Lung (tissue), 11 donors: ENCODE measurements at regions not wholly inside any gene's neighbourhood (a gene's known extent, or its start where the extent isn't known, plus 50 kb on each side); places are given as distances from the start of the nearest gene placed in this dataset.

ENCODE experiments used
- ATAC-seq: fragments of 200-7000 bp; cut with Tn5 transposase; one replicate; pipeline ENCODE4 v1.9.1; 2020; ENCODE audit warnings: moderate number of reproducible peaks; ENCODE audit not compliant: insufficient read depth, low FRiP score
- DNase-seq, 3 donors: peaks; one replicate each; pipeline ENCODE4 v3.0.0-alpha.2; 2013 to 2017
- H3K27ac ChIP-seq, 2 donors: one replicate each; pipeline ENCODE4 v1.5.1; 2013; ENCODE audit warnings: mild to moderate bottlenecking in 2 of 2, moderate library complexity in 2 of 2, control low read depth in 1 of 2, inconsistent platforms in 1 of 2, low read depth in 1 of 2, low read length in 1 of 2
- H3K27me3 ChIP-seq, 3 donors: one replicate each; pipeline ENCODE4 v1.5.1; 2013; ENCODE audit warnings: low read length in 2 of 3; ENCODE audit not compliant: control insufficient read depth in 3 of 3, insufficient read depth in 3 of 3
- H3K36me3 ChIP-seq, 4 donors: one replicate each; pipeline ENCODE4 v1.5.1; 2013; ENCODE audit warnings: low read length in 4 of 4, mild to moderate bottlenecking in 1 of 4, moderate library complexity in 1 of 4; ENCODE audit not compliant: control insufficient read depth in 4 of 4, insufficient read depth in 4 of 4
- H3K4me1 ChIP-seq, 5 donors: one replicate each; pipeline ENCODE4 v1.5.1; 2013; ENCODE audit warnings: low read length in 5 of 5, mild to moderate bottlenecking in 2 of 5, moderate library complexity in 1 of 5; ENCODE audit not compliant: control insufficient read depth in 5 of 5, insufficient read depth in 5 of 5
- H3K4me3 ChIP-seq: one replicate; pipeline ENCODE4 v1.5.1; 2013; ENCODE audit warnings: mild to moderate bottlenecking, control low read depth, moderate library complexity
- H3K9ac ChIP-seq, 2 donors: one replicate each; pipeline ENCODE4 v1.5.1; 2013; ENCODE audit warnings: low read length in 2 of 2, control low read depth in 1 of 2; ENCODE audit not compliant: insufficient read depth in 1 of 2
- H3K9me3 ChIP-seq, 4 donors: one replicate each; pipeline ENCODE4 v1.5.1; 2013; ENCODE audit warnings: low read length in 3 of 4, mild to moderate bottlenecking in 1 of 4, moderate library complexity in 1 of 4; ENCODE audit not compliant: control insufficient read depth in 4 of 4, insufficient read depth in 3 of 4
- WGBS, 2 donors: extraction: QIAGEN DNeasy Blood & Tissue Kit; methylation state at CpG; one replicate each; pipeline ENCODE4 v1.1.7; 2013; 5-methylcytosine and 5-hydroxymethylcytosine counted together
- TF ChIP-seq, protein P1 (sequence below): IDR thresholded peaks from 2 replicates; pipeline ENCODE4 v1.5.1; 2012; ENCODE audit warnings: mild to moderate bottlenecking; ENCODE audit errors: control extremely low read depth, extremely low read depth
- donor health status: control.
- donor health status: control.
- donor health status: Bipolar disorder and iron deficiency.
- donor health status: healthy.
- donor health status: DM: yes; HTN: yes; CAD: no.

DNA sequence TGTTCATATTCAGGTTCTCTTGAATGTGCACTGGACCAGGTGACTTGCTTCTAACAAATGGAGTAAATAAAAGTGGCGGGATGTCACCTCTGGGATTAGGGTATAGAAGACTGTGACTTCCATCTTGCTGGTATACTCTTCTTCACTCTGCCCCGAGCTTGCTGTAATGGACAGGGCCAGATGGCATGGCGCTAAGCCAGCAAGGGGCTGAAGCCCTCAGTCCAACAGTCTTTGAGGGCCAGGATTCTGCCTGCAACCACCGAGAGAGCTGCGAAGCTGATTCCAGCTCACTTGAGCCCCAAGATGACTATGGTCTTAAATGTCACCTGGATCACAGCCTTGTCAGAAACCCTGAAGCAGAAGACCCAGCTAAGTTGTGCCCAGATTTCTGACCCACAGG, 600.0 kb downstream of the FGF9 start:
- H3K9ac ChIP-seq, result no peak overlapping the region

DNA sequence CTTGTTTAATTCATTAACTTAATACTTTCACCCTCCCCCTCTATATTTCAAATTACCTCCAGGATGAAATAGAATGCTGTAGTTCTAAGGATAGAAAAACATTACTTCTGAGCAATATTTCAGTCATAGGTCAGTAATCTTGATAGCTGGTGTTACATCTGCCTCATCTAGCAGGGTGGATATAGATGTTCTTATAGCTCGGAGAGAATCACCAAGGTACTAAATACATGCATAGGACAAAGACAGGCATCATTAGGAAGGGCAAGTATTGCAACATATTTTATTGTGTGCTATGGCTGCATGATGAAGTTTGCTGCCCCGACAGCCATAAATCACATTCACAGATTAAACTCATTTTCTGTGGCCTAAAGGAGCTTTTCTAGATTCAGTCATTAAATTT, 601.0 kb downstream of the FGF9 start:
- Histone ChIP-seq H3K27me3 (no peaks in the 10 kb centered on the region), H3K9ac (no peak overlapping the region), H3K9me3 (peaks cover 0 to 3% (median 0%) of the 10 kb centered on the region in 4 donors), H3K4me1 (no peaks in the 10 kb centered on the region), H3K27ac (no peak overlapping the region), H3K36me3 (no peaks in the 10 kb centered on the region), H3K4me3 (no peak overlapping the region)
- DNase-seq, result no peak
- ATAC-seq, result no peak
- 92 to 95% methylated on average over 2 of the region's 2 CpGs for WGBS, 2 donors
- TF ChIP-seq, protein P1, sequence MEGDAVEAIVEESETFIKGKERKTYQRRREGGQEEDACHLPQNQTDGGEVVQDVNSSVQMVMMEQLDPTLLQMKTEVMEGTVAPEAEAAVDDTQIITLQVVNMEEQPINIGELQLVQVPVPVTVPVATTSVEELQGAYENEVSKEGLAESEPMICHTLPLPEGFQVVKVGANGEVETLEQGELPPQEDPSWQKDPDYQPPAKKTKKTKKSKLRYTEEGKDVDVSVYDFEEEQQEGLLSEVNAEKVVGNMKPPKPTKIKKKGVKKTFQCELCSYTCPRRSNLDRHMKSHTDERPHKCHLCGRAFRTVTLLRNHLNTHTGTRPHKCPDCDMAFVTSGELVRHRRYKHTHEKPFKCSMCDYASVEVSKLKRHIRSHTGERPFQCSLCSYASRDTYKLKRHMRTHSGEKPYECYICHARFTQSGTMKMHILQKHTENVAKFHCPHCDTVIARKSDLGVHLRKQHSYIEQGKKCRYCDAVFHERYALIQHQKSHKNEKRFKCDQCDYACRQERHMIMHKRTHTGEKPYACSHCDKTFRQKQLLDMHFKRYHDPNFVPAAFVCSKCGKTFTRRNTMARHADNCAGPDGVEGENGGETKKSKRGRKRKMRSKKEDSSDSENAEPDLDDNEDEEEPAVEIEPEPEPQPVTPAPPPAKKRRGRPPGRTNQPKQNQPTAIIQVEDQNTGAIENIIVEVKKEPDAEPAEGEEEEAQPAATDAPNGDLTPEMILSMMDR, result no peak

More for the DNA sequence above, 600.0 kb downstream of the FGF9 start:
- Histone ChIP-seq H3K36me3 (no peaks in the 10 kb centered on the region), H3K27ac (no peak overlapping the region), H3K27me3 (no peaks in the 10 kb centered on the region), H3K4me1 (no peaks in the 10 kb centered on the region), H3K9me3 (peaks cover 0 to 3% (median 0%) of the 10 kb centered on the region in 4 donors), H3K4me3 (no peak overlapping the region)
- ATAC-seq (no peak), DNase-seq (no peak)
- 91 to 92% methylated on average over 5 of the region's 5 CpGs for WGBS, 2 donors
- TF ChIP-seq, protein P1, result no peak

DNA sequence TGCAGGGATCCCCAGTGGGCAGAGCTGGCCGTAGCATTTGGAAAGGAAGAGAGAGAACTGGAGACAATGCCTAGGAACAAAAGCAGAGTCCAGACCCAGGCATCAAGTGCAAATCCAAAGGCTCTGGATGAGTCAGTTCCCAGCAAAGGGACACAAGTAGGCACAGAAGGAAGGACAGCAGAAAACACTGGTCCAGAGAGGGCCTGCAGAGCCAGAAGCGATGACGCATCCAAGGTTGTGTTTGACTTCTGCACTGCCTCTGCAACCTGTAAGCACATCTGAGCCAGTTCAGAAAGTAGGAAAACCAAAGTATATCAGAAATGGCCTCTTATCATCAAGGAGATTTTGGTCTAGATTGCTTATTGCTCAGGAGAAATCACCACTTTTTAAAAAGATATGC, 604.5 kb downstream of the FGF9 start:
- no peaks in the 10 kb centered on the region for H3K9me3 ChIP-seq
- no peak overlapping the region for H3K27ac ChIP-seq
- TF ChIP-seq, protein P1, result no peak
- ATAC-seq (no peak), DNase-seq (no peak)
- H3K9ac ChIP-seq, result no peak overlapping the region
- no peaks in the 10 kb centered on the region for H3K4me1 ChIP-seq
- H3K27me3 ChIP-seq, result no peaks in the 10 kb centered on the region
- no peaks in the 10 kb centered on the region for H3K36me3 ChIP-seq
- 91 to 94% methylated on average over 3 of the region's 3 CpGs for WGBS, 2 donors
- no peak overlapping the region for H3K4me3 ChIP-seq

DNA sequence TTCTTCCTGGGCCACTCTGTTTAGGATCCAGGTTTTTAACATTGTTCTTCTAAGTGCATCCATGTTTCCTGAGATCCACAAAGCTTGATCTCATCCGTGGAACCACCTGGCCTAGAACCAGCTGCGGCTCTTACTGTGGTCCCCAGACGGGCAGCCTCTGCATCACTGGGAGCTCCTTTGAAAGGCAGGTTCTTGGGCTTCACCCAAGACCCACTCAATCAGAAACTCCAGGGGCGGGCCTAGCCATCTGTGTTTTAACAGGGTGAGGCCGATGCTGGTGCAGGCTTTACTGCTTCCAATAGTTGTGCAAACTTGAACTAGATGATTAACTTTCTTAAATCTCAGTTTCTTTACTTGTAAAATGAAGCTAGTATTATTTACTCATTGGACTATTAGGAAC, 605.7 kb downstream of the FGF9 start:
- no peak for ATAC-seq
- WGBS, 2 donors, result 78 to 88% methylated on average over 5 of the region's 5 CpGs
- no peak overlapping the region for H3K4me3 ChIP-seq

More for the DNA sequence above, 605.7 kb downstream of the FGF9 start:
- Histone ChIP-seq H3K9me3 (no peaks in the 10 kb centered on the region), H3K4me1 (no peaks in the 10 kb centered on the region), H3K27me3 (no peaks in the 10 kb centered on the region), H3K9ac (no peak overlapping the region), H3K27ac (no peak overlapping the region), H3K36me3 (no peaks in the 10 kb centered on the region)
- peak in 1 of 3 donors; percentile 8 for DNase-seq
- TF ChIP-seq, protein P1, result no peak
